CD14-positive monocyte (primary cell): ENCODE measurements at regions not wholly inside any gene's neighbourhood (a gene's known extent, or its start where the extent isn't known, plus 50 kb on each side); places are given as distances from the start of the nearest gene placed in this dataset.

Source experiments
- DNase-seq, 3 donors: peaks; one replicate each; pipeline ENCODE4 v3.0.0-alpha.2; 2011 to 2022
- H2AFZ ChIP-seq: 2 replicates; pipeline ENCODE4 v1.6.0; 2012; ENCODE audit warnings: mild to moderate bottlenecking, low read depth, low read length, inconsistent platforms; ENCODE audit not compliant: insufficient read depth, poor library complexity, severe bottlenecking
- H3K27ac ChIP-seq, 2 donors: 1 replicate in 1 of 2; 2 replicates in 1 of 2; pipeline ENCODE4 v1.5.1; 2012 to 2013; ENCODE audit warnings: low read length in 2 of 2, control low read depth in 1 of 2, inconsistent platforms in 1 of 2, low read depth in 1 of 2, mild to moderate bottlenecking in 1 of 2
- H3K27me3 ChIP-seq, 2 donors: one replicate each; pipeline versions ENCODE4 v1.6.0 to v1.6.1; 2011 to 2013; ENCODE audit warnings: low read length in 2 of 2; ENCODE audit not compliant: control insufficient read depth in 2 of 2, insufficient read depth in 2 of 2
- H3K36me3 ChIP-seq, 2 donors: replicated peaks in 1 of 2; 1 replicate in 1 of 2; 2 replicates in 1 of 2; pipeline versions ENCODE4 v1.5.1 to v1.6.1; 2012 to 2013; ENCODE audit warnings: low read length in 2 of 2, control low read depth in 1 of 2, inconsistent platforms in 1 of 2, mild to moderate bottlenecking in 1 of 2; ENCODE audit not compliant: insufficient read depth in 2 of 2, control insufficient read depth in 1 of 2
- H3K4me1 ChIP-seq, 2 donors: 1 replicate in 1 of 2; 2 replicates in 1 of 2; pipeline versions ENCODE4 v1.5.1 to v1.6.1; 2012 to 2013; ENCODE audit warnings: low read length in 2 of 2, control low read depth in 1 of 2, inconsistent platforms in 1 of 2, mild to moderate bottlenecking in 1 of 2, moderate library complexity in 1 of 2; ENCODE audit not compliant: insufficient read depth in 2 of 2, control insufficient read depth in 1 of 2
- H3K4me2 ChIP-seq: replicated peaks from 2 replicates; pipeline ENCODE3; 2012; ENCODE audit warnings: low read length, moderate library complexity, mild to moderate bottlenecking; ENCODE audit not compliant: poor library complexity, severe bottlenecking; ENCODE audit errors: extremely low read depth
- H3K4me3 ChIP-seq, 3 experiments: fragments of 200-600 bp in 1 of 3; sonication (generic) in 1 of 3; replicated peaks in 1 of 3; 1 replicate in 2 of 3; 2 replicates in 1 of 3; pipeline ENCODE4 v1.5.1; 2011 to 2013; ENCODE audit warnings: low read length in 3 of 3, mild to moderate bottlenecking in 3 of 3, control low read depth in 2 of 3, low read depth in 2 of 3, inconsistent platforms in 1 of 3, moderate library complexity in 1 of 3
- H3K79me2 ChIP-seq: 2 replicates; pipeline ENCODE4 v1.6.0; 2012; ENCODE audit warnings: mild to moderate bottlenecking, control low read depth, inconsistent platforms, low read length, moderate library complexity; ENCODE audit not compliant: insufficient read depth
- H3K9ac ChIP-seq: 2 replicates; pipeline ENCODE4 v1.6.0; 2017; ENCODE audit warnings: low read length, mild to moderate bottlenecking; ENCODE audit not compliant: insufficient read depth, poor library complexity, severe bottlenecking
- H3K9me3 ChIP-seq, 2 donors: replicated peaks in 1 of 2; 1 replicate in 1 of 2; 2 replicates in 1 of 2; pipeline versions ENCODE4 v1.5.1 to v1.6.1; 2012 to 2013; ENCODE audit warnings: low read length in 2 of 2, control low read depth in 1 of 2; ENCODE audit not compliant: control insufficient read depth in 1 of 2, insufficient read depth in 1 of 2
- H4K20me1 ChIP-seq: 2 replicates; pipeline ENCODE4 v1.6.0; 2012; ENCODE audit warnings: mild to moderate bottlenecking, low read length, control low read depth, moderate library complexity; ENCODE audit not compliant: insufficient read depth
- H3K27ac Mint-ChIP-seq, 7 donors: one replicate each; pipeline ENCODE4 v1.8.0; 2020; ENCODE audit warnings: mild to moderate bottlenecking in 7 of 7, mixed read lengths in 7 of 7, moderate library complexity in 6 of 7, inconsistent platforms in 2 of 7
- H3K27me3 Mint-ChIP-seq, 3 donors: one replicate each; pipeline ENCODE4 v1.8.0; 2021 to 2022; ENCODE audit warnings: low read depth in 3 of 3, mild to moderate bottlenecking in 3 of 3, mixed read lengths in 3 of 3, moderate library complexity in 3 of 3, inconsistent platforms in 1 of 3
- H3K36me3 Mint-ChIP-seq, 2 donors: one replicate each; pipeline ENCODE4 v1.8.0; 2020; ENCODE audit warnings: mixed read lengths in 2 of 2, inconsistent platforms in 1 of 2, mild to moderate bottlenecking in 1 of 2
- H3K4me1 Mint-ChIP-seq: one replicate; pipeline ENCODE4 v1.8.0; 2020; ENCODE audit warnings: mild to moderate bottlenecking, mixed read lengths
- H3K4me3 Mint-ChIP-seq, 2 donors: one replicate each; pipeline ENCODE4 v1.8.0; 2020; ENCODE audit warnings: mild to moderate bottlenecking in 2 of 2, mixed read lengths in 2 of 2, moderate library complexity in 1 of 2
- H3K9me3 Mint-ChIP-seq, 7 donors: one replicate each; pipeline ENCODE4 v1.8.0; 2020 to 2022; ENCODE audit warnings: mixed read lengths in 7 of 7, mild to moderate bottlenecking in 6 of 7, moderate library complexity in 6 of 7, inconsistent platforms in 2 of 7
- WGBS: methylation state at CpG from one replicate; pipeline ENCODE4 v1.1.5; 2013; ENCODE audit warnings: missing lambda C conversion rate; ENCODE audit not compliant: insufficient coverage; 5-methylcytosine and 5-hydroxymethylcytosine counted together
- intact Hi-C, 2 donors: fragments of 100-400 bp; cut with micrococcal nuclease; formaldehyde crosslinking; loops; one replicate each; pipeline versions ENCODE4 v1.15.0 to v1.15.1; 2023
- TF ChIP-seq, protein P1 (sequence below): fragments of 200-600 bp; IDR thresholded peaks from one replicate; pipeline ENCODE4 v1.8.0; 2022; ENCODE audit warnings: antibody characterized with exemption, mild to moderate bottlenecking

DNA sequence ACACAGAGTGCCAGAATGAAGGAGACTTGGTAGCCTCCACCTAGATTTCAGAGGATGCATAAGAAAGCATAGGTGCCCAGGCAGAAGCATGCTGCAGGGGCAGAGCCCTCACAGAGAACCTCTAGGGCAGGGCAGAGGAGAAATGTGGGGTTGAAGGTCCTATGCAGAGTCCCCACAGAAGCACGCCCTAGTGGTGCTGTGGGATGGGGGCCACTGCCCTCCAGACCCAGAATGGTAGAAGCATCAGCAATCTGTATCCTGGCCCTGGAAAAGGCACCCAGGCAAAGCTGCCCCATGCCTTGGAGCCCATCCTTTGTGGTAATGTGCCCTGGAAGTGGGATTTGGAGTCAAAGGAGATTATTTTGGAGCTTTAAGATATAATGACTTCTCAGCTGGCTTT, 992.9 kb upstream of the PABPC4L start:
- DNase-seq: no peak
- Histone ChIP-seq H2AFZ (no peak overlapping the region), H3K4me1 (no peaks in the 10 kb centered on the region), H3K9ac (no peak overlapping the region), H3K4me3 (no peak overlapping the region), H3K27ac (no peak overlapping the region), H3K27me3 (no peaks in the 10 kb centered on the region), H3K79me2 (no peaks in the 10 kb centered on the region), H4K20me1 (no peaks in the 10 kb centered on the region), H3K9me3 (no peaks in the 10 kb centered on the region), H3K4me2 (no peak overlapping the region), H3K36me3 (no peaks in the 10 kb centered on the region)
- no peak overlapping the region for H3K4me3 Mint-ChIP-seq
- intact Hi-C loops: no loop called here
- peaks cover 0 to 7% (median 0%) of the 10 kb centered on the region in 7 donors for H3K9me3 Mint-ChIP-seq
- TF ChIP-seq, protein P1, sequence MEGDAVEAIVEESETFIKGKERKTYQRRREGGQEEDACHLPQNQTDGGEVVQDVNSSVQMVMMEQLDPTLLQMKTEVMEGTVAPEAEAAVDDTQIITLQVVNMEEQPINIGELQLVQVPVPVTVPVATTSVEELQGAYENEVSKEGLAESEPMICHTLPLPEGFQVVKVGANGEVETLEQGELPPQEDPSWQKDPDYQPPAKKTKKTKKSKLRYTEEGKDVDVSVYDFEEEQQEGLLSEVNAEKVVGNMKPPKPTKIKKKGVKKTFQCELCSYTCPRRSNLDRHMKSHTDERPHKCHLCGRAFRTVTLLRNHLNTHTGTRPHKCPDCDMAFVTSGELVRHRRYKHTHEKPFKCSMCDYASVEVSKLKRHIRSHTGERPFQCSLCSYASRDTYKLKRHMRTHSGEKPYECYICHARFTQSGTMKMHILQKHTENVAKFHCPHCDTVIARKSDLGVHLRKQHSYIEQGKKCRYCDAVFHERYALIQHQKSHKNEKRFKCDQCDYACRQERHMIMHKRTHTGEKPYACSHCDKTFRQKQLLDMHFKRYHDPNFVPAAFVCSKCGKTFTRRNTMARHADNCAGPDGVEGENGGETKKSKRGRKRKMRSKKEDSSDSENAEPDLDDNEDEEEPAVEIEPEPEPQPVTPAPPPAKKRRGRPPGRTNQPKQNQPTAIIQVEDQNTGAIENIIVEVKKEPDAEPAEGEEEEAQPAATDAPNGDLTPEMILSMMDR: no peak
- H3K4me1 Mint-ChIP-seq: no peaks in the 10 kb centered on the region
- H3K36me3 Mint-ChIP-seq: no peaks in the 10 kb centered on the region
- WGBS: 86% methylated on average over 1 of the region's 1 CpG
- H3K27ac Mint-ChIP-seq: no peak overlapping the region
- no peaks in the 10 kb centered on the region for H3K27me3 Mint-ChIP-seq

DNA sequence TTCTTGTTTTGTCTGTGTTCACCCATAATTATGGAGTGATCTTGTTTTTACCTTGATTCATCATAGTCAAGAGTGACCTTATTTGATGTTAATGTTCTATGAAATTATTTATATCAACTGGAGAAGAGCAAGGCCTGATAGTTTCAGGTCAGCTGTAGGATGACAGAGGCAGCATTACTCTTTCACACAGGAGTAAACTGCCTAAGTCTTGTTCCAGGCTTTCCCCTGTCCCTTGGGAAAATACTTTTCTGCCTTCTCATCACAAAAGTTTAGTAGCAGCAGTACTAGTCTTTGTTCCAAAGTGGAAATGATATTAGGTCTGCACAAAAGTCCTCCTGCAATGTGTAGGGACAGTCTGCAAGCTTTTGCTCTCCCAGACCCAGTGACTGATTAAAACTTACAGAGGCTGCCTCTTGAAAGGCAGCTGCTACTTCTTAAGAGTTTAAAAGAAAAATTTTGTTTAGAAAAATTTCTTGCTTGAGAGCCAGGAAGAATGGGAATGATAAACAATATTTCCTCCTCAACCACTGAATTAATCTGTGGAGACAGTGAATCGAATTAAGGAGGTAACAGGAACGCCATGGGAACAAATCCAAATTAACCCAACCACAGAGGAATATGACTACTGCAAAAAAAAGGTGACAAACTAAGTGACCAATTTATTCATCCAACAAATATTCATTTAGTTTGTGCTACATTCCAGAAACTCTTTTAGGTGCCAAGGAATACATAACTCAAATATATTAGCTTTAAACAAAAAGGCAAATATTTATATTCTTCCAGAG, 991.4 kb upstream of the PABPC4L start:
- peaks cover 0 to 7% (median 2%) of the 10 kb centered on the region in 7 donors for H3K9me3 Mint-ChIP-seq
- no peaks in the 10 kb centered on the region for H4K20me1 ChIP-seq
- no peak overlapping the region for H3K4me2 ChIP-seq
- no peak overlapping the region for H3K27ac ChIP-seq
- no CpG with 5 or more reads among the region's 2 CpGs for WGBS
- no peak for DNase-seq
- no peak overlapping the region for H3K4me3 Mint-ChIP-seq
- H3K36me3 ChIP-seq: no peaks in the 10 kb centered on the region
- intact Hi-C loops: no loop called here
- no peaks in the 10 kb centered on the region for H3K27me3 ChIP-seq
- no peak overlapping the region for H3K4me3 ChIP-seq
- no peaks in the 10 kb centered on the region for H3K4me1 ChIP-seq
- no peaks in the 10 kb centered on the region for H3K36me3 Mint-ChIP-seq
- no peak overlapping the region for H2AFZ ChIP-seq
- no peak overlapping the region for H3K27ac Mint-ChIP-seq
- no peak overlapping the region for H3K9ac ChIP-seq
- H3K9me3 ChIP-seq: no peaks in the 10 kb centered on the region
- H3K27me3 Mint-ChIP-seq: no peaks in the 10 kb centered on the region
- no peaks in the 10 kb centered on the region for H3K4me1 Mint-ChIP-seq
- no peaks in the 10 kb centered on the region for H3K79me2 ChIP-seq
- TF ChIP-seq, protein P1: no peak
